Epithelial cell of prostate (primary cell): ENCODE measurements at regions not wholly inside any gene's neighbourhood (a gene's known extent, or its start where the extent isn't known, plus 50 kb on each side); places are given as distances from the start of the nearest gene placed in this dataset.
"Not testable (repeated sequence)": the region's sequence is repeated elsewhere in the genome, so short reads cannot be mapped to it uniquely, and the experiment has no call there.

ENCODE experiments used
- DNase-seq: peaks from one replicate; pipeline ENCODE4 v3.0.0-alpha.2; 2011; ENCODE audit warnings: low read depth, low spot score
- H3K27ac ChIP-seq: fragments of 450-650 bp; 2 replicates; pipeline ENCODE4 v1.5.1; 2017; ENCODE audit warnings: mild to moderate bottlenecking

DNA sequence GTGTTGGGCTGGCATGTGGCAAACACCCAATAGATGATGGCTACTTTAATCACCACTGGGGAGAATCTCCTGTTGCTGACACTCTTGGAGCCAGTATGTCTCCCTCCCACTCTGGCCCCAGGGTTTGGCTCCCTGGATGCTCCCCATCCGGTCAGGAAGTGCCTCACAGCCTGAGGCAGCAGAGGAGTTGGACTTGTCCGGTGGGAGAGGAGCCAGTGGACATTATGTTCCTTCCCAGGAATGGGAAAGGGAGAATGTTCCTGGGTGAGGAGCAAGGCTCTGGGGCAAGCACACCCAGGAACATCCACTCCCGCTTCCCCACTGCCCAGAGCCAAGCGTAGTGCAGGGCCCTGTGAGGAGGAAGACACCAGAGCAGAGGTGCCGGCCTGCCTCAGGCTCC lies 84.6 kb upstream of the NAV2 start:
- DNase-seq, result no peak
- peak overlapping the region; percentile 34 for H3K27ac ChIP-seq

DNA sequence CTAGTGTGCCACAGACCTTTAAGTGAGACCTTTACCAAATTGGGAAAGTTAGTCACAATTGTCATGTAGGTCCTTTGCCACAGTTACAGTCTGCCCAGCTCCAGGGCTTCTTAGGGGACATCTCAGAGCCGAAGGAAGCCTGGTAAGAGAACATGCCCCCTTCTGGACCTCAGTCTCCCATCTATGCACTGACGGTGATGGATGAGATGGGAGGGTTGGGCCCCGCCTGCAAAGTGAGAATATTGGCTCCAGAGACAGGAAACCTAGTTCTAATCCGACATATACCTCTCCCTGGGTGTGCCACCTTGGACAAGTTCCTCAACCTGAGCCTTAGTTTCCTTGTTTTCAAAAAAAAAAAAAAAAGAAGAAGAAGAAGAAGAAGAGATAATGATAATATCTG lies 85.1 kb upstream of the NAV2 start:
- no peak overlapping the region for H3K27ac ChIP-seq
- no peak for DNase-seq

DNA sequence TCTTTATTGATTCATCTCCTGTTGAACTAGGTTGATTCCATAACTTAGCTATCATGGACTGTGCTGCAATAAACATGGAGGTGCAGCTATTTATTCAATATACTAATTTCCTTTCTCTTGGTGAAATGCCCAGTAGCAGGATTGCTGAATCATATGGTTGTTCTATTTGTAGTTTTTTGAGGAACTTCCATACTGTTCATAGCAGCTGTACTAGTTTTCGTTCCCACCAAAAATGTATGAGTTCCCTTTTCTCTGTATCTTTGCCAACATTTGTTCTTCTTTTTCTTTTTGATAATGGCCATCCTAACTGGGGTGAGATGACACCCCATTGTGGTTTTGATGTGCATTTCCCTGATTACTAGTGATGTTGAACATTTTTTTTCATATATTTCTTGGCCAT lies 87.2 kb upstream of the NAV2 start:
- no peak overlapping the region for H3K27ac ChIP-seq
- no peak for DNase-seq

DNA sequence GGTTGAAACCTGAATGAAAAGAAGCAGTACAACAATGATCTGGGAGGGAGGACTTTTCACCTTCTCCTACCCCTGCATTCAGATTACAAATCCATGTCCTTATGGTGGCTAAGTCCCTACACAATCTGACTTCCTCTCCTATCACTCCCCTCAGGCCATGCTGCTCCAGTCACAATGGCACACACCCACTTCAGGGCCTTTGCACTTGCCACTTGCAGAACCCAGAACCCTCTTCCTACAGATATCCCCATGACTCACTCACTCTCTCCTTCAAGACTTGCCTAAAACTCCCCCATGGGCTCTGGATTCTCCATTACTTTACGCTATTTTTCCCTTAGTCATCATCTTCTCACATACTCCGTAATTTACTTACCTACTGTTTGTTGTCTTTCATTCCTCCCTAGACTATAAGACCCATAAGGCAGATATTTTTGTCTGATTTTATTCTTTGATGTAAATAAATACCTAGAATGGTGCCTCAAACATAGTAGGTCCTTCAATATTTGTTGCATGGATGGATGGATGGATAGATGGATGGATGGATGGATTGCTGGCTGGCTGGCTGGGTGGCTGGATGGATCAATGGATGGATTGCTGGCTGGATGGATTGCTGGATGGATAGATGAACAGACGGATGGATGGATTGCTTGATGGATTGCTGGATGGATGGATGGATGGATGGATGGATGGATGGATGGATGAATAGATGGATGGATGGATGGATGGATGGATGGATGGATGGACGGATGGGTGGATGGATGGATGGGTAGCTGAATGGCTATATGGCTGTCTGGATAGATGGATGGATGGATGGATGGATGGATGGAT lies 94.7 kb upstream of the NAV2 start:
- no peak overlapping the region for H3K27ac ChIP-seq
- DNase-seq, result no peak

DNA sequence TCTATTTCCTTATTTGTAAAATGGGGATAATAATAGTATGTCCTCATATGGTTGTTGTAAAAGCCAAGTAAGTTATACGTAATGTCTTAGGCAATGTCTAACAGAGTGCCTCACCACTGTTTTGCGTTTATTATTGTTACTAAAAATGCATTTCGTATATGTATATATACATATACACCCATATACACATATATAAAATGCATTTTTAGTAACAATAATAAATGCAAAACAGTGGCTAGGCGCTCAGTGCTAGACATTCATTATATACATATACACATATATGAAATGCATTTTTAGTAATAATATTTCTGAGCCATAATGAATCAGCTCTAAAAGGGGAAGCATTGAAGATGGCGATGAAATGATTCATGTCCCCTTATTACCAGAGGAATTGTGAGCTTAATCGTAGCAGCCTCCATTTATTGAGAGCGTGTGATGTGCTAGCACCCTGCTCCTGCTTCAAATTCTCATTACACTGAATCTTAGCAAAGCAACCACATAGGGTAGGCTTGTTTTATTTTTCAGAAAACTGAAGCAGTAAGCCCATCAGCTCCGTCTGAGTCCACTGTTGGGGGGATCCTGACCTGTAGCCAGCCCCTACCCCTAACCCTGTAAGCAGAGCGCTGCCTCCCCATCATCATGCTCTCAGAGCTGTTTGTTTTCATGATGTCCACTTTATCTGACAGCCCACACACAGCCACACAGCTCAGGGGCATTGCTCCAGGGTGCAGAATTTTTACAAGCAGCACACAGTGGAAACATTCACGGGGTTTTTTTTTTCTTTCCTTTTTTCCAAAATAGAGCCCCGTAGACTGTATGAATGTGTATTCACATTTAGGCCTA lies 97.1 kb upstream of the NAV2 start:
- no peak overlapping the region for H3K27ac ChIP-seq
- DNase-seq, result no peak

DNA sequence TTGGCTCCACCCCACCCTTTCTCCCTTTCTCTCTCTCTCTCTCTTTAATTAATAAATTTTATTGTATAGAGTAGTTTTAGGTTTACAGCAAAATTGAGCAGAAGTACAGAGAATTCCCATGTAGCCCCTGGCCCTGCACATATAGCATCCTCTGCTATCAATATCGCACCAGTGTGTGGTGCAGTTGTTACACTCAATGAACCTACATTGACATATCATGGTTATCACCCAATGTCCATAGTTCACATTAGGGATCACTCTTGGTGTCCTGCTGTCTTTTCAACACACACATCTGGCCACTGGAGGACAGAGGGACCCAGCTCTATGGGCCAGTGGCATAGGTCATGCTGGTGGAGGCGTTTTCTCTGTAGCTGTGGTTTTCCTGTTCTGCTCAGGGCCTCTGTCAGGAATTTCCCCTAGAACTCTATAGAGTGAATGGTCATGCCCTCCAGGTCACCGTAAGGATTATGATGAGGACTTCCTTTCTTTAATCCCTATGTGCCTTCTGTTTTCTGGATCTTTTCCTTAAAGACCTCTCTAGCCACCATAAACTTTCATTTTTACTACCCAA lies 98.2 kb upstream of the NAV2 start:
- DNase-seq, result no peak
- H3K27ac ChIP-seq, result no peak overlapping the region

DNA sequence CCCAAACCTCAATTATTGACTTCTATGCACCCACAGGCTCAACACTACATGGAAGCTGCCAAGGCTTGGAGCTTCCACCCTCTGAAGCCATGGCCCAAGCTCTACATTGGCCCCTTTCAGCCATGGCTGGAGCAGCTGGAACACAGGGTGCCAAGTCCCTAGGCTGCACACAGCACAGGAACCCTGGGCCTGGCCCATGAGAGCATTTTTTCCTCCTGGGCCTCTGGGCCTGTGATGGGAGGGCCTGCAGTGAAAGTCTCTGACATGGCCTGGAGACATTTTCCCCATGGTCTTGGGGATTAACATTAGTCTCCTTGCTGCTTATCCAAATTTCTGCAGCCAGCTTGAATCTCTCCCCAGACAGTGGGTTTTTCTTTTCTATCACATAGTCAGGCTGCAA lies 100.6 kb upstream of the NAV2 start:
- DNase-seq, H3K27ac ChIP-seq: not testable (repeated sequence)

DNA sequence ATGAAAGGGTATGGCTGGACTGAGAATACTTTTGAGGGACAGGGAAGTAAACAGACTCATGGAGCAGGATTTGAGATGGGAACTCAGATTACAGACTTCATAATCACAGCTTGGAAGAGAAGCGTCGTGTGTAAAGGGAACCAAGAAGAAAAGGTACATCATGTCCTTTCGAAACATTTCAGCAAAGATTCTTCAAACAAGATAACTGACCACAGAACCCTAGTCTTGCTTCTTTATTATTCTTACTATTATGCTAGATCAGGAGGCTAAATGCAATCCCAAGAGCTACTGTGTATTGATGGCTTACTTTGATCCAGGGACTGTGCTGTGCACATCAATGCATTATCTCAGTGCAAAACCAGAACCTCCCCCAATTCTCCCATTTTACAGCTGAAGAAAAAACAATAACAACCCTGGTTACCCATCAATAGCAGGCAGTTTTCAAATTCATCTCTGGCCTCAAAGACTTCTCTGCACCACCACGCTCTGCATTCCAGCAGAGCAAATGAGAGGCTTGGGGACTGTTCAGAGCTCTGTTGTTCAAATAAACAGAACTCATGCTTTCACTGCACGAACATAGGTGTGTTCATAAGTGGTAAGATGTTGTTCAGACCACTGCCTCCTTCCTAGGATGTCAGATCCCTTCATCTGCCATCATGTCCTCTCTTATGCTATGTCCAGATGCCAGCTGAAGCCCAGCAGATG lies 104.8 kb upstream of the NAV2 start:
- H3K27ac ChIP-seq, result no peak overlapping the region
- DNase-seq, result no peak

DNA sequence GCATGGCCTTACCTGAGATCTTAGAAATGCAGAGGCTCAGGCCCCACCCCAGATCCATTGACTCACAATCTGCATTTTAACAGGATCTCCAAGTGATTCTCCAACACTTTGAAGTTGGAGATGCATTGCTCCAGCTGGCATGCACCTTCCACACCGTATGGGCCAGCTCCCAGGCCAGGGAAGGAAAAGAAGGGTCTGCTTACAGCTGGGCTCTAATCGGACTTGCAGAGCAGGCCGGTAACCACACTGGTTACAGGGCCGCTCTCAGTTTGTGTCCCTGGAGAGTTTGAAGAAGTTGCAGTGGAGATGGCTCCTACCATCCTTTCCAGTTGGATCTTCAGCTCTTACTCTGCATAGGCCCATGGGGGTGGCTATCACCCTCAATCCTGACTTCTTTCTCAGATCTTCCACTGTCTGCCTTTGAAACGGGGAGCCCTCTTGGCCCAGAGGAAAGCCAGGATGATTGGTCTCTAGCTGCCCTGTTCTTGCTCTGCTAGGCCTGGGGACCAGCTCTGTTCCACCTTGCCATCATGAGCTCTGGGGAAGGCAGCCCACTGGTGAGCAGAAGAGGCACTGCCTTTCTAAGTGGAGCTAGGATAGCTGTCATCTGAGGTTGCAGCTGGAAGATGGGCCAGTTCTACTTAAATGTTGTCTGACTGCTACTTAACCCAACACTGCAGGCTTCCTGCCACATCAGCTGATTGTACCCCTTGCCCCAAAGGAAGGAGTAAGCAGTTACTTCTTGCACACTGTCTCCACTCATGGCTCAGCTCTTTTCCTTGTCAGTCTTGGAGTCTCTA lies 105.6 kb upstream of the NAV2 start:
- no peak for DNase-seq
- no peak overlapping the region for H3K27ac ChIP-seq

DNA sequence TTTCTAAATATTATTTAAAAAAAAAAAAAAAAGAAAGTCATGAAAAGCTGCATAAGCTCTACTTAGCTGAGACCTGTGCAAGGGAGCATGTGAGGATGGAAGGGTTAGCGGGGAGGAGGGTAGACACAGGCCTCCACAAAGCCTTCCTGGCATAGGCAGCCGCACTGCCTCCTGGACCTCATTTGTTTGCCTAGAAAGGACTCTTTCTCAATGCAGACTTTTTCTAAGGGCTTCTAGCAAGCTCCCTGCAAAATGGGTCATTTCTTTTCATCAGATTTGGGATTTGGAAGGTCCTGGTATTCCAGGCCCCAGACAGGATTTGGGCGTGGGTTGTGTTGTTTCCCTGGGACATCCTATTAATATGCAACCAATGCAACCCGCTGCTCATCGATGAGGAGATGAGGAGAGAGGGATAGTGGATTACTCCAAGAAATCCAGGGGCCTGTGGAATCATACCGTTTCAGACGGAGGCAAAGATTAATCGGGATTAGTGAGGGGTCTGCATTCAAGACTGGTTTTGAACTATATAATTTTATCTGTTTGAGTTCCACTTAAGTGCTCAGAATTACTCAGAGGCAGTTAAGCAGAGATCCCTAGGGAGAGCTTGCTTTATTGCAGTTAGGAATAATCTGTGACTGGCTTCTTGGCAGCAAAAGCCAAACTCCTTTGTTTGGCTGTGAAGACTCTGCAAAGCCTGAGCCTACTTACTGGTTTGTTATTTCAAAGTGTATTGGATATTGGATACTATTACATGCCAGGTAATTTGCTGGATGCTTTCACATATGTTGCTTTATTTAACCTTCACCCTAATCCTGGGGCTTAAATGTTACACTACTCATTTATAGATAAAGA lies 106.9 kb upstream of the NAV2 start:
- no peak overlapping the region for H3K27ac ChIP-seq
- no peak for DNase-seq

DNA sequence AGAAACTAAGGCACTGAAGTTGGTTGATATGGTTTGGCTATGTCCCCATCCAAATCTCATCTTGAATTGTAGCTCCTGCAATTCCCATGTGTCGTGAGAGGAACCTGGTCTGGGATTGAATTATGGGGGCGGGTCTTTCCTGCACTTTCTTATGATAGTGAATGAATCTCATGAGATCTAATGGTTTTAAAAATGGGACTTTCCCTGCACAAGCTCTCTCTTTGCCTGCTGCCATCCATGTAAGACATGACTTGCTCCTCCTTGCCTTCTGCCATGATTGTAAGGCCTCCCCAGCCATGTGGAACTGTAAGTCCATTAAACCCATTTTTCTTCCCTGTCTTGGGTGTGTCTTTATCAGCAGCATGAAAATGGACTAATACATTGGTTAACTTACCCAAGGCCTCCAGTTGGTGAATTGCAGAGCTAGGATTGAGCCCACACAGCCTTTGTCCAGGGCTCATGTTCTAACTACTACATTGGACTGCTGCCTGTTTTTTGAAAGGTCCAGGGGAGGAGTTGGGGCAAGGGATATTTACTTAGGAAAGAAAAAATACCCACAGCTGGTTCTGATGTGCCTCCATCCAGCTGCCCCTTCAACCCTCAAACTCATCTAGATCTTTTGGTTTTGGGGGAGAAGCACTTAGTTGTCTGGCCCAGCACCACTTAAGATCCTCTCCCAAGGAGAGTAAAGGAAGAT lies 107.8 kb upstream of the NAV2 start:
- DNase-seq, result no peak
- H3K27ac ChIP-seq, result no peak overlapping the region

DNA sequence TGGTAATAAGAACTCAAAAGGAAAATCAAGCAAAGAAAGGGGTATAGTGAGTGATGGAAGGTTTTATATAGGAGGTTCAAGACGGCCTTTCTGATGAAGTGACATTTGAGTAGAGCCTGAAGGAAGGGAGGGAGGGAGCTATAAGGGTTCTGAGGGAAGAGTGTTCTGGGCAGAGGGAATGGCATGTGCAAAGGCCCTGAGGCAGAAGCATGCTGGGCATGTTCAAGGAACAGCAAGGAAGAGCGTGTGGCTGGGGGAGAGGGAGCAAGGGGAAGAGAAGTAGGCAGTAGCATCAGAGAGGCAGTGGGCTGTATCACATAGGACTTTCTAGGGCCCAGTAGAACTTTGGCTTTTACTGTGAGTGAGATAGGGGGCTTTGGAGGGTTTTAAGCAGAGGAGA lies 108.9 kb upstream of the NAV2 start:
- H3K27ac ChIP-seq, result no peak overlapping the region
- no peak for DNase-seq

DNA sequence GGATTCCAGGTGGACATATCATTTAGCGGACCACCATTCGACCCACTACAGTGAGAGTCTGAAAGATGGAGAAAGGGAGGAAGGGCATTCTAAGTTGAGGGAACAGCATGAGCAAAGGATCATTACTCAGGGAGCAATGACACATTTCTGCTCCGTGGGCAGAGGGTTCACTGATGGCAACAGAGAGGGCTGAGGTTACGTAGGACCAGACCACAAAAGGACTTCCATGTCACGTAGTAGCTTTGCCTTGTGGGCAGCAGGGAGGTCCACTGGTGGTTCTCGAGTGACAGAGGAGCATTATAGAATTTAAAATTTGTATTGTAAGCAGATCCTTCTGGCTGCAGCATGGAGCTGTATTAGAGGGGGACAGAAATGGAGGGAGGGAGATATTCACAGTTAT lies 109.7 kb upstream of the NAV2 start:
- DNase-seq, result no peak
- no peak overlapping the region for H3K27ac ChIP-seq

DNA sequence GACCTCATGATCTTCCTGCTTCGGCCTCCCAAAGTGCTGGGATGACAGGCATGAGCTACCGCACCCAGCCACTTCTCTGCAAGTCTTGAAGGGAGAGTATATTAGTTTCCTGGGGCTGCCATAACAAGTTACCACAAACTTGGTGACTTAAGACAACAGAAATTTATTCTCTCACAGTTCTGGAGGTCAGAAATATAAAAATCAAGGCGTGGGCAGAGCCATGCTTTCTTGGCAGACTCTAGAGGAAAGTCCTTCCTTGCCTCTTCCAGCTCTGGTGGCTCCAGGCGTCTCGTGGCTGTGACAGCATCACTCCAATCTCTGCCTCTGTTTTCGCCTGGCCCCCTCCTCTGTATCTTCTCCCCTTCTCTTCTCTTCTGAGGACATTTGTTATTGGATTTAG lies 110.2 kb upstream of the NAV2 start:
- no peak overlapping the region for H3K27ac ChIP-seq
- no peak for DNase-seq

DNA sequence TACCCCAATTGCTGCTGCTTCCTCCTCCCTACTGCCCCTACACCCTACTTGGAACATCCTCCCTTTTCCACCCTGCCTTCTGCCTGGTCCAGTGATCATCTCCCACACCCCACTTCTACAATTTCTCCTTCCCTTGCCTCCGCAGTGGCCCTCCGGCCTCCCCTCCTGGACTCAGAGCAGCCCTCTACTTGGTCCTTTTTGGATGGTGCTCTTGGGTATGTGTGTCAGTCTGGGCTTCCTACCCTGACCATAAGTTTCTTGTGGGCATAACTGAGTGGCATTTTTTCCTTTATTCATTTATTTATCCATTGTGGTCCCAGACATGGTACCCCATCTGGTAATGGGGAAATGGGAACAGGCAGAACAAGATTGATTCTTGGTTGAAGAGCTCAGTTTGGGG lies 111.4 kb upstream of the NAV2 start:
- DNase-seq, result no peak
- H3K27ac ChIP-seq, result no peak overlapping the region

DNA sequence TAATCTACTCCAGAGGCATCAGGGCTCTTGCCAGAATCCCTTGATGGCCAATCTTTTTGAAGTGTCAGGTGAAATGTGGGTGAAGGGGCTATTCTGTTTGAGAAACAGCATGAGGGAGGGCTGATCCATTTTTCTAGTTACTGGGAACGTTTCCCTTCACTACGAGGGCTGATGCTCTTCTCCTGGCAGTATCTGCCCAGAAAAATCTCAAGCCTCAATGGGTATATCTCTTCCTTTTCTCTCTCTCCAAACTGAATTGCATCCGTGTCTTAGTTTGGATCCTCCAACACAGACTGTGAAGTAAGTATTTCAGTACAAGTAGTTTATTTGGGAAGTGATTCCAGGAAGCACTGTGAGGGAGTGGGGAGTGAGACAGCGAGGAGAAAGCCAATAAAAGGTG lies 113.0 kb upstream of the NAV2 start:
- no peak for DNase-seq
- H3K27ac ChIP-seq, result no peak overlapping the region

DNA sequence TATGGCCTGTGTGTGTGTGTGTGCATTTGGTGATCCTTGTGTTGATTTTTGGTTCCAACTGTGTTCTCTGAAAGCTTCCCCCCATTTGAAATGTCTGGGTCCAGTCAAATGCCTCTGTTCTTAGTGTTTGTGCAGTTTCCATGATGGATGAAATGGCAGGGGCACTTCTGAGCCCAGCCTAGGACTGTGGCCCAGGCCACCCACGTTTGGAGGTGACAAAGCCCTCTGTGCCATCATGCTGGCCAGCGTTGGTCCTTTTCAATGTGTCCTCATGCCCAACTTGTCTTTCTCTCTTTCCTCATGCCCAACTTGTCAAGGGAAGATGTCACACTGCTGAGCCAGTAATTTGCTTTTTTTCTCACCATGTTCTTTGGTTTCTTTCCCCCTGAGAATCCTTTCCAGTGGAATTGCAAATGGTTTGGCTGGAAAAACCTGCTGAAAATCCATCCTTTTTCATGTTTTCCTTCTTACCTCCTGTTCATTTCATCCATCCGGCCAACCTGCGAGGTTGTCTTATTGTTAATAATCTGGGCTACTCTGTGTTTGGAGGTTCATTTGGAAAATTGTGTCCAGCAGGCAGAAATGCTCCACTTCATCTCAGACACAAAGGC lies 113.7 kb upstream of the NAV2 start:
- no peak overlapping the region for H3K27ac ChIP-seq

DNA sequence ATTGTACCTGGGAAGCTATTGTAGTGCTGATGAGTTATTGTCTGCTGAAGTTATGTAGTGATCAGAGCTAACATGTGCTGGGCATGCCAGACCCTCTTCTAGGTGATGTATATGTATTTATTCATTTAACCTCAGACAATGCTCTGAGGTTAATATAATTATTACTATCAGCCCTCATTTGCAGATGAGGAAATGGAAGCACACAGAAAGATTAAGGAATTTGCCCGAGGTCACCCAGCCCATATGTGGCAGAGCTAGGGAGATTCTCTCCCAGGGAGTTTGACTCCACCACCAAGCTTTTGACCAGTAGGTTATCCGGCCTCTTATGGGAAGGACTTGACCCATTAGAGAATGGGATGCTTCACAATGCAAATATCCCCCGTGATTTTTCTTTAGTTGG lies 114.2 kb upstream of the NAV2 start:
- no peak for DNase-seq
- no peak overlapping the region for H3K27ac ChIP-seq

More for the DNA sequence above, 113.7 kb upstream of the NAV2 start:
- DNase-seq, result no peak
